Nephron progenitor cell (in vitro differentiated cells): ENCODE measurements at regions not wholly inside any gene's neighbourhood (a gene's known extent, or its start where the extent isn't known, plus 50 kb on each side); places are given as distances from the start of the nearest gene placed in this dataset.

Experiments used
- DNase-seq: peaks from one replicate; pipeline ENCODE4 v3.0.0; 2021
- H3K27ac Mint-ChIP-seq: 2 replicates; pipeline ENCODE4 v1.8.0; 2021; ENCODE audit warnings: mild to moderate bottlenecking, moderate library complexity, mixed read lengths
- H3K27me3 Mint-ChIP-seq: 2 replicates; pipeline ENCODE4 v1.8.0; 2021; ENCODE audit warnings: mild to moderate bottlenecking, low read depth, mixed read lengths; ENCODE audit not compliant: poor library complexity
- H3K36me3 Mint-ChIP-seq: 2 replicates; pipeline ENCODE4 v1.8.0; 2021; ENCODE audit warnings: low read depth, mixed read lengths
- H3K4me1 Mint-ChIP-seq: 2 replicates; pipeline ENCODE4 v1.8.0; 2021; ENCODE audit warnings: mixed read lengths
- H3K4me3 Mint-ChIP-seq: 2 replicates; pipeline ENCODE4 v1.8.0; 2021; ENCODE audit warnings: mild to moderate bottlenecking, moderate library complexity, mixed read lengths
- H3K9me3 Mint-ChIP-seq: 2 replicates; pipeline ENCODE4 v1.8.0; 2021; ENCODE audit warnings: mild to moderate bottlenecking, moderate library complexity, mixed read lengths
- CTCF ChIP-seq: fragments of 200-600 bp; sonication (generic); IDR thresholded peaks from 2 replicates; pipeline ENCODE4 v1.5.0; 2021; ENCODE audit warnings: antibody characterized with exemption

GRCh38 chr12:113619202-113619601, 147.5 kb upstream of the LHX5 start:
- peaks cover 71% of the 10 kb centered on the region for H3K27me3 Mint-ChIP-seq
- H3K4me1 Mint-ChIP-seq: peaks cover 20% of the 10 kb centered on the region
- peaks cover 2% of the 10 kb centered on the region for H3K9me3 Mint-ChIP-seq
- TF ChIP-seq CTCF: no peak
- DNase-seq: no peak
- no peak overlapping the region for H3K27ac Mint-ChIP-seq
- no peaks in the 10 kb centered on the region for H3K36me3 Mint-ChIP-seq
- no peak overlapping the region for H3K4me3 Mint-ChIP-seq

- H3K9me3 Mint-ChIP-seq: peaks cover 9% of the 10 kb centered on the region
- H3K27me3 Mint-ChIP-seq: peaks cover 86% of the 10 kb centered on the region
- H3K4me1 Mint-ChIP-seq: peaks cover 8% of the 10 kb centered on the region
- H3K4me3 Mint-ChIP-seq: no peak overlapping the region
- H3K36me3 Mint-ChIP-seq: no peaks in the 10 kb centered on the region
- DNase-seq: no peak
- TF ChIP-seq CTCF: no peak
- H3K27ac Mint-ChIP-seq: no peak overlapping the region
These were observed 141.7 kb upstream of the LHX5 start for GRCh38 chr12:113613414-113613813.

GRCh38 chr12:113612793-113613192, 141.1 kb upstream of the LHX5 start:
- Mint-ChIP-seq H3K4me1 (peaks cover 8% of the 10 kb centered on the region), H3K36me3 (no peaks in the 10 kb centered on the region), H3K4me3 (no peak overlapping the region), H3K27me3 (peaks cover 87% of the 10 kb centered on the region), H3K9me3 (peaks cover 9% of the 10 kb centered on the region), H3K27ac (no peak overlapping the region)
- no peak for DNase-seq
- TF ChIP-seq CTCF: no peak

GRCh38 chr12:113612076-113612728, 140.5 kb upstream of the LHX5 start:
- Mint-ChIP-seq H3K27ac (no peak overlapping the region), H3K36me3 (no peaks in the 10 kb centered on the region), H3K9me3 (peaks cover 9% of the 10 kb centered on the region), H3K27me3 (peaks cover 90% of the 10 kb centered on the region), H3K4me3 (no peak overlapping the region), H3K4me1 (peaks cover 8% of the 10 kb centered on the region)
- TF ChIP-seq CTCF: no peak
- no peak for DNase-seq

- Mint-ChIP-seq H3K36me3 (no peaks in the 10 kb centered on the region), H3K4me3 (no peak overlapping the region), H3K27me3 (peaks cover 91% of the 10 kb centered on the region), H3K9me3 (peaks cover 9% of the 10 kb centered on the region), H3K27ac (no peak overlapping the region), H3K4me1 (peaks cover 8% of the 10 kb centered on the region)
- DNase-seq: no peak
- no peak for TF ChIP-seq CTCF
These were observed 140.0 kb upstream of the LHX5 start for GRCh38 chr12:113611652-113612051.

- Mint-ChIP-seq H3K36me3 (no peaks in the 10 kb centered on the region), H3K4me1 (peaks cover 8% of the 10 kb centered on the region), H3K4me3 (no peak overlapping the region), H3K27ac (no peak overlapping the region), H3K9me3 (peaks cover 9% of the 10 kb centered on the region), H3K27me3 (peaks cover 85% of the 10 kb centered on the region)
- DNase-seq: no peak
- no peak for TF ChIP-seq CTCF
These were observed 139.0 kb upstream of the LHX5 start for GRCh38 chr12:113610698-113611097.
